ENCODE measurements at regions not wholly inside any gene's neighbourhood (a gene's known extent, or its start where the extent isn't known, plus 50 kb on each side); places are given as distances from the start of the nearest gene placed in this dataset.

DNA sequence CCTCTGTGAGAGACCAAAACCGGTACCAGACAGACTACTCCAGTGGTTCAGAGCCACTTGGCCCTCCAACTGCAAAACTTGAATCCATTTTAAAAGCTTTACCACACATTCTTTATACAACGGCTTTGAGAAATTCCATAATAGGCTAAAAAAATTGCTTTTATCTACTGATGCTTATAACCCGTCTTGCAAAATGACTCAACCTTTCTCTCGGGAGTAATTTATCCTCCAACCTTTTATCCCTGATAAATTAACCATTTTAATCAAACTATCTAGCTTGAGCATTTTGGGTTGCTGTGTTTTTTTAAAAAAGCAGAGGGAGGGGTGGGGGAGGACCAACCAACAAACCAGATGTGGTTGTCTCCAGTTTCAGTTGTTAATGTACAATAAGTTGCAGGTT is 275.7 kb upstream of the LRTM1 start:
- Histone ChIP-seq H3K4me1 (no peaks in the 10 kb centered on the region), H3K36me3 (no peaks in the 10 kb centered on the region), H3K4me3 (no peak overlapping the region), H3K27me3 (no peaks in the 10 kb centered on the region), H3K9me3 (no peaks in the 10 kb centered on the region), H3K27ac (no peak overlapping the region)
- TF ChIP-seq, protein P1, sequence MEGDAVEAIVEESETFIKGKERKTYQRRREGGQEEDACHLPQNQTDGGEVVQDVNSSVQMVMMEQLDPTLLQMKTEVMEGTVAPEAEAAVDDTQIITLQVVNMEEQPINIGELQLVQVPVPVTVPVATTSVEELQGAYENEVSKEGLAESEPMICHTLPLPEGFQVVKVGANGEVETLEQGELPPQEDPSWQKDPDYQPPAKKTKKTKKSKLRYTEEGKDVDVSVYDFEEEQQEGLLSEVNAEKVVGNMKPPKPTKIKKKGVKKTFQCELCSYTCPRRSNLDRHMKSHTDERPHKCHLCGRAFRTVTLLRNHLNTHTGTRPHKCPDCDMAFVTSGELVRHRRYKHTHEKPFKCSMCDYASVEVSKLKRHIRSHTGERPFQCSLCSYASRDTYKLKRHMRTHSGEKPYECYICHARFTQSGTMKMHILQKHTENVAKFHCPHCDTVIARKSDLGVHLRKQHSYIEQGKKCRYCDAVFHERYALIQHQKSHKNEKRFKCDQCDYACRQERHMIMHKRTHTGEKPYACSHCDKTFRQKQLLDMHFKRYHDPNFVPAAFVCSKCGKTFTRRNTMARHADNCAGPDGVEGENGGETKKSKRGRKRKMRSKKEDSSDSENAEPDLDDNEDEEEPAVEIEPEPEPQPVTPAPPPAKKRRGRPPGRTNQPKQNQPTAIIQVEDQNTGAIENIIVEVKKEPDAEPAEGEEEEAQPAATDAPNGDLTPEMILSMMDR (IDR thresholded peaks at IDR 0.05), result no peak
- intact Hi-C loops (cut with DNase I), result no loop called here
- DNase-seq, result no peak
- ATAC-seq, result no peak

DNA sequence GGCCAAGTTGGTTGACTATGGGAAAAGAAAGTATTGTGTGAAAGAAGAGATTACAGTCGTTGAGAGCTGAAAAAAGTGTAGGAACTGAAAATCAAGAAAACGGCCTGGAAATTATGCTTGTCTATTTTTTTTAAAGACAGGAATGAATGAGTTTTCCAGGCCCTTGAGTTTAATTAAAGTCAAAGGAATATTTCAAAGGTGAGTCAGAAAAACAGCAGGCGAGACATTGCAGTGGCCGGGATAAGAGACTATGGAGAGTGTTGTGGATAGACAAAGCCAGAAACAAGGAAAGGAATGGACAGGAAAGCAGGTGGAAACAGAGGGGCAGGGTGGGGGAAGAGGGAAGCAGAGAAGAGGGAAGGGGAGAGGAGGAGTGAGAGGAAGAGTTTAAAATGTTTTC is 275.1 kb upstream of the LRTM1 start:
- no peak overlapping the region for H3K27ac ChIP-seq
- no peaks in the 10 kb centered on the region for H3K4me1 ChIP-seq
- DNase-seq (no peak), ATAC-seq (no peak)
- intact Hi-C loops (cut with DNase I), result no loop called here
- no peaks in the 10 kb centered on the region for H3K27me3 ChIP-seq
- no peaks in the 10 kb centered on the region for H3K36me3 ChIP-seq
- no peak overlapping the region for H3K4me3 ChIP-seq
- no peaks in the 10 kb centered on the region for H3K9me3 ChIP-seq
- TF ChIP-seq, protein P1 (IDR thresholded peaks at IDR 0.05), result no peak

DNA sequence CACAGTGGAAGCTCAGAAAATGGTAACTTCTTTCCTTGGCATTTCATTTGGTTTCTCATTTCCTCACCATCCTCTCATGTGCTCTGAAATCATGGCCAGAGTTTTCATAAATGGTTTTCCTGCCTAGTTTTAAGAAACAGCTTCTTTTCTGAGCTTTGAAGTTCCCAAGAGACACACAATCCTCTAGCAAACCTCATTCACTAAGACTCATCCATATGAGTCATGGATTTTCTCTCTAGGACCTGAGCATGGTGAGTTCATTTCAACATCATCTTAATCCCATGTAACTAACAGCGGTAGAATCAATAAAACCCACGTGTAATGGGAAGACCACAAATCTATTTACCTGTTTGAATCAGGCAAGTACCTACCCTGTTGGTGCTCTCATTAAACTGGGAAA is 274.5 kb upstream of the LRTM1 start:
- no peaks in the 10 kb centered on the region for H3K36me3 ChIP-seq

DNA sequence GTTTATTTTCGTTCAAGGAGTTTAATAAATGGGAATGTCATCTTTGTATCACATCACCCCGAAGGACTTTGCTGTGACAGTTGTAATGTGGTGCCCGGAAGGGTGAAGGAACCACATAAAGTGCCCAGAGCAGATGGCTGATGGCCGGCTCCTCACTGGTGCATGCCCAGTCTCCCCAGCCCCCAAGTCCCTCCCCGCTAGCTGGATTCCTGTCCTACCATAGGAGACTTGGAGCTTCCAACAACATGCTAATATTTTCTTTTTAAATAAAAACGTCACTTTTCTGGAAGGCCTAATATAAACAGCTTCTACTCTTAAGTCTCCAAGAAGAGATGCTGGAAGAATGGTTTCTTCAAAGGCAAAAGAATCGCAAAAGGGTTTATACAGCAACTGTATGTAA is 273.9 kb upstream of the LRTM1 start:
- no peaks in the 10 kb centered on the region for H3K4me1 ChIP-seq
- DNase-seq (no peak), ATAC-seq (no peak)
- no peaks in the 10 kb centered on the region for H3K9me3 ChIP-seq
- intact Hi-C loops (cut with DNase I), result no loop called here
- H3K4me3 ChIP-seq, result no peak overlapping the region
- H3K36me3 ChIP-seq, result no peaks in the 10 kb centered on the region
- no peaks in the 10 kb centered on the region for H3K27me3 ChIP-seq
- TF ChIP-seq, protein P1 (IDR thresholded peaks at IDR 0.05), result no peak
- no peak overlapping the region for H3K27ac ChIP-seq

More for the DNA sequence above, 274.5 kb upstream of the LRTM1 start:
- Histone ChIP-seq H3K9me3 (no peaks in the 10 kb centered on the region), H3K27ac (no peak overlapping the region), H3K27me3 (no peaks in the 10 kb centered on the region), H3K4me3 (no peak overlapping the region), H3K4me1 (no peaks in the 10 kb centered on the region)
- TF ChIP-seq, protein P1 (IDR thresholded peaks at IDR 0.05), result no peak
- ATAC-seq (no peak), DNase-seq (no peak)
- intact Hi-C loops (cut with DNase I), result no loop called here

DNA sequence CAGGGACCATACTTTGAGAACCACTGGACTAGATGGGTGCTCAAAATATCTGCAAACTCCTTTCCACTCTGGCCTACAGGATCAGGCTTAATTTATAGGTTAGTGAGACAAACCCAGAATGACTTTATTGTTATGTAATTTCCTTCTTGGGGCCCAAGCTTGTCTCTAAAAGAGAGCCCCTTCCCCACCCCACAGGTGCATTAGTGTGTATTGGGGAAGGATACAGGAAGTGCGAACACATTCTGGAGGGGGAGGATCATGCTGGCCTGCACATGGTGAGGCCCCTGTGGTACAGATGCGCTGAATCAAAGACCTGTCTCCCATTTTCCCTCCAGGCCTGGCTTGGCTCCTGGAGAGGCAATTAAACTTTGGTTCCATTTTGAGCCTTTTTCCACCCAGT is 273.0 kb upstream of the LRTM1 start:
- Histone ChIP-seq H3K9me3 (no peaks in the 10 kb centered on the region), H3K27ac (no peak overlapping the region), H3K27me3 (no peaks in the 10 kb centered on the region), H3K4me3 (no peak overlapping the region), H3K4me1 (no peaks in the 10 kb centered on the region), H3K36me3 (no peaks in the 10 kb centered on the region)
- DNase-seq (no peak), ATAC-seq (no peak)
- TF ChIP-seq, protein P1 (IDR thresholded peaks at IDR 0.05), result no peak
- intact Hi-C loops (cut with DNase I), result no loop called here

DNA sequence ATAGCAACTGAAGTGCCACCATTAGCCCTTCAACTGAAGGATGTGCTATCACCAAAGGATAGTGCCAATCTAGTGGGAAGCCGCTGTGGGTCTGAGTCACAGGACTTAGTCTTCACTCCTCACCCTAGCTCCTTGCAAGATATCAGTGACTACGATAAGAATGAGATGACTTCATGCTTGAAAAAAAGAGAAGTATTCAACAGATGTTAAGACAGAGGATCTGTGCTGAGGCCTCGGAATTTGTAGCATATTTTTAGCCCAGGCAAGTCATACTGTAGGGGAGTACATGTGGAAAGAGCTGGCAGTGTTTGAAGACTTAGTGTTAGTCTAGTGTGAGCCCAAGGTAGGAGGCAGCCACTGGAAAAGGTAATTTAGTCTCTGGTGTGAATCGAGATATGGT is 270.7 kb upstream of the LRTM1 start:
- Histone ChIP-seq H3K27ac (no peak overlapping the region), H3K36me3 (no peaks in the 10 kb centered on the region), H3K9me3 (no peaks in the 10 kb centered on the region), H3K4me3 (no peak overlapping the region), H3K4me1 (no peaks in the 10 kb centered on the region), H3K27me3 (no peaks in the 10 kb centered on the region)
- intact Hi-C loops (cut with DNase I), result no loop called here
- DNase-seq (no peak), ATAC-seq (no peak)
- TF ChIP-seq, protein P1 (IDR thresholded peaks at IDR 0.05), result no peak

All from upper lobe of right lung (tissue), 1 donor.